Keratinocyte (primary cell): ENCODE measurements at regions not wholly inside any gene's neighbourhood (a gene's known extent, or its start where the extent isn't known, plus 50 kb on each side); places are given as distances from the start of the nearest gene placed in this dataset.

Source experiments
- DNase-seq: peaks from one replicate; pipeline ENCODE4 v3.0.0-alpha.2; 2011; ENCODE audit warnings: low read depth, missing footprints, low spot score
- FAIRE-seq: peaks from 2 replicates; lab custom pipeline; 2011; peaks lifted over from hg19 to GRCh38; lab: Jason Lieb, UNC
- H2AFZ ChIP-seq: 2 replicates; pipeline ENCODE4 v1.6.0; 2012; ENCODE audit warnings: low read length, control low read depth, inconsistent platforms; ENCODE audit not compliant: control insufficient read depth
- H3K27ac ChIP-seq: 2 replicates; pipeline ENCODE4 v1.5.1; 2011; ENCODE audit warnings: low read length; ENCODE audit not compliant: control insufficient read depth, insufficient read depth
- H3K27me3 ChIP-seq: 3 replicates; pipeline ENCODE4 v1.6.0; 2011; ENCODE audit warnings: low read length; ENCODE audit not compliant: control insufficient read depth, insufficient read depth; ENCODE audit errors: extremely low read depth
- H3K36me3 ChIP-seq, 2 experiments: 2 replicates in 1 of 2; 3 replicates in 1 of 2; pipeline ENCODE4 v1.5.1; 2011; ENCODE audit warnings: low read length in 2 of 2, mild to moderate bottlenecking in 1 of 2; ENCODE audit not compliant: control insufficient read depth in 2 of 2, insufficient read depth in 2 of 2; ENCODE audit errors: extremely low read depth in 1 of 2
- H3K4me1 ChIP-seq: 3 replicates; pipeline ENCODE4 v1.5.1; 2011; ENCODE audit warnings: low read length; ENCODE audit not compliant: control insufficient read depth, insufficient read depth; ENCODE audit errors: extremely low read depth
- H3K4me2 ChIP-seq: 3 replicates; pipeline ENCODE4 v1.6.0; 2011; ENCODE audit warnings: low read depth, low read length; ENCODE audit not compliant: control insufficient read depth, insufficient read depth; ENCODE audit errors: extremely low read depth
- H3K4me3 ChIP-seq, 3 experiments: fragments of 200-600 bp in 1 of 3; sonication (generic) in 1 of 3; 2 replicates in 2 of 3; 3 replicates in 1 of 3; pipeline ENCODE4 v1.5.1; 2011 to 2016; ENCODE audit warnings: low read length in 3 of 3, mild to moderate bottlenecking in 3 of 3, control low read depth in 2 of 3, inconsistent platforms in 1 of 3, low read depth in 1 of 3, mixed read lengths in 1 of 3, mixed run types in 1 of 3, moderate library complexity in 1 of 3; ENCODE audit not compliant: control insufficient read depth in 2 of 3, insufficient read depth in 2 of 3; ENCODE audit errors: extremely low read depth in 1 of 3
- H3K79me2 ChIP-seq: 2 replicates; pipeline ENCODE4 v1.6.0; 2012; ENCODE audit warnings: low read length; ENCODE audit not compliant: control insufficient read depth, insufficient read depth
- H3K9ac ChIP-seq: 3 replicates; pipeline ENCODE4 v1.6.0; 2011; ENCODE audit warnings: low read length; ENCODE audit not compliant: control insufficient read depth, insufficient read depth; ENCODE audit errors: extremely low read depth
- H3K9me1 ChIP-seq: 3 replicates; pipeline ENCODE4 v1.6.0; 2011; ENCODE audit warnings: low read length; ENCODE audit not compliant: control insufficient read depth, insufficient read depth; ENCODE audit errors: extremely low read depth
- H3K9me3 ChIP-seq: 2 replicates; pipeline ENCODE4 v1.5.1; 2012; ENCODE audit warnings: low read depth, low read length; ENCODE audit not compliant: control insufficient read depth
- H4K20me1 ChIP-seq: 3 replicates; pipeline ENCODE4 v1.6.0; 2011; ENCODE audit warnings: low read length; ENCODE audit not compliant: control insufficient read depth, insufficient read depth; ENCODE audit errors: extremely low read depth
- EZH2 ChIP-seq: IDR thresholded peaks from one replicate; pipeline ENCODE4 v1.6.1; 2012; ENCODE audit warnings: inconsistent platforms, mild to moderate bottlenecking, low read length, moderate library complexity
- dilution Hi-C: fragments of 300-500 bp; cut with MboI; formaldehyde crosslinking; loops from one replicate; pipeline ENCODE4 v1.7.0; 2020; ENCODE audit warnings: low sequenced_read_pairs; ENCODE audit not compliant: extremely low pct_ligation_motif_present
- TF ChIP-seq, protein P1 (sequence below), 3 experiments: IDR thresholded peaks in 1 of 3; conservative IDR thresholded peaks in 1 of 3; optimal IDR thresholded peaks in 1 of 3; 2 replicates in 2 of 3; 3 replicates in 1 of 3; pipeline versions ENCODE3 to v1.5.1; 2011; ENCODE audit warnings: low read length in 3 of 3, mild to moderate bottlenecking in 3 of 3, moderate library complexity in 2 of 3, control low read depth in 1 of 3, inconsistent platforms in 1 of 3; ENCODE audit not compliant: insufficient read depth in 2 of 3; ENCODE audit errors: extremely low read depth in 1 of 3

GRCh38 chr12:18886962-18887361, 149.0 kb downstream of the CAPZA3 start:
- Histone ChIP-seq H4K20me1 (no peaks in the 10 kb centered on the region), H3K27me3 (no peaks in the 10 kb centered on the region), H3K9me3 (no peaks in the 10 kb centered on the region), H3K4me3 (no peak overlapping the region), H3K9me1 (no peaks in the 10 kb centered on the region), H3K4me1 (no peaks in the 10 kb centered on the region), H3K79me2 (no peaks in the 10 kb centered on the region), H3K36me3 (no peaks in the 10 kb centered on the region), H3K27ac (no peak overlapping the region), H3K9ac (no peak overlapping the region), H3K4me2 (no peak overlapping the region), H2AFZ (no peak overlapping the region)
- dilution Hi-C loops = no loop called here
- FAIRE-seq (no peak), DNase-seq (no peak)
- TF ChIP-seq, protein P1, sequence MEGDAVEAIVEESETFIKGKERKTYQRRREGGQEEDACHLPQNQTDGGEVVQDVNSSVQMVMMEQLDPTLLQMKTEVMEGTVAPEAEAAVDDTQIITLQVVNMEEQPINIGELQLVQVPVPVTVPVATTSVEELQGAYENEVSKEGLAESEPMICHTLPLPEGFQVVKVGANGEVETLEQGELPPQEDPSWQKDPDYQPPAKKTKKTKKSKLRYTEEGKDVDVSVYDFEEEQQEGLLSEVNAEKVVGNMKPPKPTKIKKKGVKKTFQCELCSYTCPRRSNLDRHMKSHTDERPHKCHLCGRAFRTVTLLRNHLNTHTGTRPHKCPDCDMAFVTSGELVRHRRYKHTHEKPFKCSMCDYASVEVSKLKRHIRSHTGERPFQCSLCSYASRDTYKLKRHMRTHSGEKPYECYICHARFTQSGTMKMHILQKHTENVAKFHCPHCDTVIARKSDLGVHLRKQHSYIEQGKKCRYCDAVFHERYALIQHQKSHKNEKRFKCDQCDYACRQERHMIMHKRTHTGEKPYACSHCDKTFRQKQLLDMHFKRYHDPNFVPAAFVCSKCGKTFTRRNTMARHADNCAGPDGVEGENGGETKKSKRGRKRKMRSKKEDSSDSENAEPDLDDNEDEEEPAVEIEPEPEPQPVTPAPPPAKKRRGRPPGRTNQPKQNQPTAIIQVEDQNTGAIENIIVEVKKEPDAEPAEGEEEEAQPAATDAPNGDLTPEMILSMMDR (optimal IDR thresholded peaks at IDR 0.05 in 1 of 3, IDR thresholded peaks at IDR 0.05 in 1 of 3, conservative IDR thresholded peaks at IDR 0.05 in 1 of 3; ENCODE audit: extremely low read depth in 1 of 3, insufficient read depth in 2 of 3, low read length in 3 of 3) = no peak
- TF ChIP-seq EZH2 = no peak

GRCh38 chr12:18887368-18887767, 149.4 kb downstream of the CAPZA3 start:
- Histone ChIP-seq H2AFZ (no peak overlapping the region), H3K9me1 (no peaks in the 10 kb centered on the region), H3K9ac (no peak overlapping the region), H3K9me3 (no peaks in the 10 kb centered on the region), H3K27ac (no peak overlapping the region), H4K20me1 (no peaks in the 10 kb centered on the region), H3K36me3 (no peaks in the 10 kb centered on the region), H3K79me2 (no peaks in the 10 kb centered on the region), H3K4me3 (no peak overlapping the region), H3K4me2 (no peak overlapping the region), H3K4me1 (no peaks in the 10 kb centered on the region), H3K27me3 (no peaks in the 10 kb centered on the region)
- dilution Hi-C loops = no loop called here
- TF ChIP-seq, protein P1 (optimal IDR thresholded peaks at IDR 0.05 in 1 of 3, IDR thresholded peaks at IDR 0.05 in 1 of 3, conservative IDR thresholded peaks at IDR 0.05 in 1 of 3; ENCODE audit: extremely low read depth in 1 of 3, insufficient read depth in 2 of 3, low read length in 3 of 3) = no peak
- TF ChIP-seq EZH2 = no peak
- FAIRE-seq = no peak
- DNase-seq = no peak
